ENCODE measurements at regions not wholly inside any gene's neighbourhood (a gene's known extent, or its start where the extent isn't known, plus 50 kb on each side); places are given as distances from the start of the nearest gene placed in this dataset.

DNA sequence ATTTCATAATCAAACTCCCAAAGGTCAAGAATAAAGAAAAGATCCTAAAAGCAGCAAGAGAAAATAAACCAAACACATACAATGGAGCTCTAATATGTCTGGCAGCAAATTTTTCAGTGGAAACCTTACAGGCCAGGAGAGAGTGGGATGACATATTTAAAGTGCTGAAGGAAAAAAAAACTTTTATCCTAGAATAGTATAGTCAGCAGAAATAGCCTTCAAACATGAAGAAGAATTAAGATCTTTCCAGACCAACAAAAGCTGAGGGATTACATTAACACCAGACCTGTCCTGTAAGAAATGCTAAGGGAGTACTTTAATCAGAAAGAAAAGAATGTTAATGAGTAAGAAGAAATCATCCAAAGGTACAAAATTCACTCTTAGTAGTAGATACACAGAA is 215.7 kb upstream of the IGF1 start:
- Histone ChIP-seq H3K4me1 (ENCODE audit: control insufficient read depth, insufficient read depth, low read length) (no peaks in the 10 kb centered on the region), H3K27ac (ENCODE audit: extremely low read depth, low read depth, low read length) (no peak overlapping the region), H3K9me3 (ENCODE audit: control insufficient read depth, insufficient read depth, low read depth, low read length) (no peaks in the 10 kb centered on the region), H3K36me3 (ENCODE audit: control insufficient read depth in 2 of 2, insufficient read depth in 1 of 2, low read length in 2 of 2) (no peaks in the 10 kb centered on the region), H3K4me3 (ENCODE audit: low read depth, low read length) (no peak overlapping the region)
- TF ChIP-seq ZNF324 (tag by site-specific recombination; IDR thresholded peaks at IDR 0.05) (no peak), ZFHX2 (tag by site-specific recombination; conservative IDR thresholded peaks at IDR 0.05) (no peak), ZNF223 (tag by site-specific recombination; IDR thresholded peaks at IDR 0.05) (no peak)
- CTCF ChIA-PET, result no interaction called here
- POLR2A ChIA-PET, result no interaction called here

DNA sequence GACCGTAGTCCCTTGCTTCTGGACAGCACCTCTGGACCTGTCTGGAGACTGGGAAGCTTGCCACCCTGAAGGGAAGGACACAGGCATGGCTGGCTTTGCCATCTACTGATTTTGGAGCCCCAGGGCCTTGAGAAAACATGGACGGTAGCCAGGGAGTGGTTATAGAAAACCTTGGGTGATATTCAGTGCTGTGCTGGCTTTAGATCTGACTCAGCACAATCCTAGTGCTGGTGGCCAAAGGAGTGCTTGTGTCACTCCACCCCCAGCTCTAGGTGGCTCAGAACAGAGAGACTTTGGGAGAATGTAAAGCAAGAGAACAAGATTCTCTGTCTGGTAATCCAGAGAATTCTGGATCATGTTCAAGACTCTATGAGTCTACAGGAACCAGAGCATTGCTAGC is 214.5 kb upstream of the IGF1 start:
- CTCF ChIA-PET, result no interaction called here
- H3K27ac ChIP-seq (ENCODE audit: extremely low read depth, low read depth, low read length), result no peak overlapping the region
- POLR2A ChIA-PET, result no interaction called here
- H3K36me3 ChIP-seq (ENCODE audit: control insufficient read depth in 2 of 2, insufficient read depth in 1 of 2, low read length in 2 of 2), result no peaks in the 10 kb centered on the region
- H3K4me1 ChIP-seq (ENCODE audit: control insufficient read depth, insufficient read depth, low read length), result no peaks in the 10 kb centered on the region
- H3K4me3 ChIP-seq (ENCODE audit: low read depth, low read length), result no peak overlapping the region
- H3K9me3 ChIP-seq (ENCODE audit: control insufficient read depth, insufficient read depth, low read depth, low read length), result no peaks in the 10 kb centered on the region
- TF ChIP-seq ZBTB7A (tag by site-specific recombination; IDR thresholded peaks at IDR 0.05; ENCODE audit: low read depth) (no peak), KLF7 (tag by site-specific recombination; IDR thresholded peaks at IDR 0.05; ENCODE audit: borderline replicate concordance) (no peak), ZNF341 (tag by site-specific recombination; IDR thresholded peaks at IDR 0.05; ENCODE audit: low read depth) (no peak), ZNF785 (tag by site-specific recombination; IDR thresholded peaks at IDR 0.05) (no peak)

DNA sequence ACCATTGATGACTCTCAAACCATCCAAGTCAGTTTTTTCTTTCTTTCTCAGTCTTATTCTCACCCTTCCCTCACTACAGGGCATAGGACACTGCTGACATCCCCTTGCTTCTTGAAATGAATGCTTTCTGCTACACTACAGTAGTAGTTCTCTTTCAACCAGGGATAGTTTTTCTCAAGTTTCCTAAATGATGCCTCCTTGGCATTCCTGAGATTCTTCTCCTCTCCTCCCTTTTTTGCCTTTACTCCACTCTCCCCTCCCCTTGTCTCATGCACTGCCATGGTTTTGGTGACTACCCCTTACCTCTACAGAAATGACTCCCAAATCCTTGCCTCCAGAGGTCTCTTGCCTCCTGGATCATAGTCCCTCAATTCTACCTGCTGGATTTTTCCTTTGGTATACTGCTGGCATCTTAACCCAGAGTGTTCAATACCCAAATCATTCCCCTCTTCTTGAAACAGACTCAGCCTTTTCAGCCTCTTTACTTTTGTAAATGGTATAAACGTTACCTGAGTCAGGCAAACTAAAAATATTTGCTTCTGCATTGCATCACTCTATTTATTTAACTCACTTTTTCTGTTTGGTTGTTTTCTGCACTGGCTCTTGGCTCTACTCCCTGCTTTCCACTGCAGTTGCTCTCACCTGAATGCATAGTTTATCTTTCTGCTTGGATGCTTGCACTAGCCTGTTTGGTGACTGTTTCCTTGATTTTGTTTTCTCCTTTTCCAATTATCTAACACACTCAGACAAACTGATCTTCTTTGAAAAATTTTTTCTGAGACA is 211.6 kb upstream of the IGF1 start:
- TF ChIP-seq HOXA7 (CRISPR knock-in tag; IDR thresholded peaks at IDR 0.05; ENCODE audit: borderline replicate concordance), result no peak
- no peak for TF ChIP-seq ZNF473 (tag by site-specific recombination; IDR thresholded peaks at IDR 0.05)
- no peak for TF ChIP-seq ZNF843 (tag by site-specific recombination; IDR thresholded peaks at IDR 0.05)
- TF ChIP-seq, protein P1, sequence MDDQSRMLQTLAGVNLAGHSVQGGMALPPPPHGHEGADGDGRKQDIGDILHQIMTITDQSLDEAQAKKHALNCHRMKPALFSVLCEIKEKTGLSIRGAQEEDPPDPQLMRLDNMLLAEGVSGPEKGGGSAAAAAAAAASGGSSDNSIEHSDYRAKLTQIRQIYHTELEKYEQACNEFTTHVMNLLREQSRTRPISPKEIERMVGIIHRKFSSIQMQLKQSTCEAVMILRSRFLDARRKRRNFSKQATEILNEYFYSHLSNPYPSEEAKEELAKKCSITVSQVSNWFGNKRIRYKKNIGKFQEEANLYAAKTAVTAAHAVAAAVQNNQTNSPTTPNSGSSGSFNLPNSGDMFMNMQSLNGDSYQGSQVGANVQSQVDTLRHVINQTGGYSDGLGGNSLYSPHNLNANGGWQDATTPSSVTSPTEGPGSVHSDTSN (CRISPR knock-in tag; IDR thresholded peaks at IDR 0.05), result no peak
- no peak for TF ChIP-seq ZNF16 (tag by site-specific recombination; IDR thresholded peaks at IDR 0.05; ENCODE audit: low read depth)
- TF ChIP-seq ZNF747 (tag by site-specific recombination; IDR thresholded peaks at IDR 0.05), result no peak
- no peak for TF ChIP-seq ZNF37A (tag by site-specific recombination; IDR thresholded peaks at IDR 0.05)
- H3K4me3 ChIP-seq (ENCODE audit: low read depth, low read length), result no peak overlapping the region
- no peaks in the 10 kb centered on the region for H3K4me1 ChIP-seq (ENCODE audit: control insufficient read depth, insufficient read depth, low read length)
- CTCF ChIA-PET, result no interaction called here
- no peaks in the 10 kb centered on the region for H3K9me3 ChIP-seq (ENCODE audit: control insufficient read depth, insufficient read depth, low read depth, low read length)
- POLR2A ChIA-PET, result no interaction called here
- no peaks in the 10 kb centered on the region for H3K36me3 ChIP-seq (ENCODE audit: control insufficient read depth in 2 of 2, insufficient read depth in 1 of 2, low read length in 2 of 2)
- H3K27ac ChIP-seq (ENCODE audit: extremely low read depth, low read depth, low read length), result no peak overlapping the region

DNA sequence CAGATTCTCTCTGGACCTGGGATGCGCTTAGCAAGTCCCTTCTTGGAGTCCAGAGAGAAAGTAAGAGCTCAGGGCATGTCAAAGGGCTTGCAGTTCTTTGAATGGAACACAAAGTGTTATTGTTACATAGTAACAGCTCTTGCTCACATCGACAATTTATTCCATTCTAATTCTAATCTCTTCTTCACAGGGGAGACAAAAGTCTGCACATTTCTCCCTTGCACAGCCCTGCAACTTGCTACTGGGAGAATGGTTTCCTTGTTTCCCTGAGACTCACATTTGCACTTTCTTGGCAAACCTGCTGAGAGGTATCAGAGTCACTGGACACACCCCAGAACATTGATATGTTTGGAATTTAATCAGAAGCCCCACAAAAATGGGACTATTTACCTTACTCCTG is 209.9 kb upstream of the IGF1 start:
- no peaks in the 10 kb centered on the region for H3K4me1 ChIP-seq (ENCODE audit: control insufficient read depth, insufficient read depth, low read length)
- TF ChIP-seq ZNF155 (tag by site-specific recombination; IDR thresholded peaks at IDR 0.05) (no peak), ZNF623 (tag by site-specific recombination; IDR thresholded peaks at IDR 0.05) (no peak), MEIS1 (CRISPR knock-in tag; IDR thresholded peaks at IDR 0.05; ENCODE audit: borderline replicate concordance) (no peak), TCF7L2 (IDR thresholded peaks at IDR 0.05; ENCODE audit: borderline replicate concordance, low read depth, low read length) (no peak), ZNF114 (tag by site-specific recombination; IDR thresholded peaks at IDR 0.05) (no peak), ZNF23 (tag by site-specific recombination; IDR thresholded peaks at IDR 0.05; ENCODE audit: borderline replicate concordance) (no peak), ZNF292 (tag by site-specific recombination; IDR thresholded peaks at IDR 0.05; ENCODE audit: borderline replicate concordance, low read depth) (no peak)
- TF ChIP-seq, protein P2, sequence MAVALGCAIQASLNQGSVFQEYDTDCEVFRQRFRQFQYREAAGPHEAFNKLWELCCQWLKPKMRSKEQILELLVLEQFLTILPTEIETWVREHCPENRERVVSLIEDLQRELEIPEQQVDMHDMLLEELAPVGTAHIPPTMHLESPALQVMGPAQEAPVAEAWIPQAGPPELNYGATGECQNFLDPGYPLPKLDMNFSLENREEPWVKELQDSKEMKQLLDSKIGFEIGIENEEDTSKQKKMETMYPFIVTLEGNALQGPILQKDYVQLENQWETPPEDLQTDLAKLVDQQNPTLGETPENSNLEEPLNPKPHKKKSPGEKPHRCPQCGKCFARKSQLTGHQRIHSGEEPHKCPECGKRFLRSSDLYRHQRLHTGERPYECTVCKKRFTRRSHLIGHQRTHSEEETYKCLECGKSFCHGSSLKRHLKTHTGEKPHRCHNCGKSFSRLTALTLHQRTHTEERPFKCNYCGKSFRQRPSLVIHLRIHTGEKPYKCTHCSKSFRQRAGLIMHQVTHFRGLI (tag by site-specific recombination; IDR thresholded peaks at IDR 0.05), result no peak
- TF ChIP-seq, protein P3, sequence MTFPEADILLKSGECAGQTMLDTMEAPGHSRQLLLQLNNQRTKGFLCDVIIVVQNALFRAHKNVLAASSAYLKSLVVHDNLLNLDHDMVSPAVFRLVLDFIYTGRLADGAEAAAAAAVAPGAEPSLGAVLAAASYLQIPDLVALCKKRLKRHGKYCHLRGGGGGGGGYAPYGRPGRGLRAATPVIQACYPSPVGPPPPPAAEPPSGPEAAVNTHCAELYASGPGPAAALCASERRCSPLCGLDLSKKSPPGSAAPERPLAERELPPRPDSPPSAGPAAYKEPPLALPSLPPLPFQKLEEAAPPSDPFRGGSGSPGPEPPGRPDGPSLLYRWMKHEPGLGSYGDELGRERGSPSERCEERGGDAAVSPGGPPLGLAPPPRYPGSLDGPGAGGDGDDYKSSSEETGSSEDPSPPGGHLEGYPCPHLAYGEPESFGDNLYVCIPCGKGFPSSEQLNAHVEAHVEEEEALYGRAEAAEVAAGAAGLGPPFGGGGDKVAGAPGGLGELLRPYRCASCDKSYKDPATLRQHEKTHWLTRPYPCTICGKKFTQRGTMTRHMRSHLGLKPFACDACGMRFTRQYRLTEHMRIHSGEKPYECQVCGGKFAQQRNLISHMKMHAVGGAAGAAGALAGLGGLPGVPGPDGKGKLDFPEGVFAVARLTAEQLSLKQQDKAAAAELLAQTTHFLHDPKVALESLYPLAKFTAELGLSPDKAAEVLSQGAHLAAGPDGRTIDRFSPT (tag by site-specific recombination; IDR thresholded peaks at IDR 0.05), result no peak
- TF ChIP-seq, protein P1 (CRISPR knock-in tag; IDR thresholded peaks at IDR 0.05), result no peak

More for the DNA sequence above, 209.9 kb upstream of the IGF1 start:
- no peaks in the 10 kb centered on the region for H3K9me3 ChIP-seq (ENCODE audit: control insufficient read depth, insufficient read depth, low read depth, low read length)
- POLR2A ChIA-PET, result no interaction called here
- no peaks in the 10 kb centered on the region for H3K36me3 ChIP-seq (ENCODE audit: control insufficient read depth in 2 of 2, insufficient read depth in 1 of 2, low read length in 2 of 2)
- CTCF ChIA-PET, result interaction anchor here (0.6 kb wide), 1 partner anchor 103 kb away, joined by 3 read pairs; no protein-coding TSS in a partner anchor
- no peak overlapping the region for H3K27ac ChIP-seq (ENCODE audit: extremely low read depth, low read depth, low read length)
- H3K4me3 ChIP-seq (ENCODE audit: low read depth, low read length), result no peak overlapping the region
